ENCODE measurements at regions not wholly inside any gene's neighbourhood (a gene's known extent, or its start where the extent isn't known, plus 50 kb on each side); places are given as distances from the start of the nearest gene placed in this dataset.

- H3K27ac Mint-ChIP-seq = no peak overlapping the region
- H3K4me1 Mint-ChIP-seq = no peaks in the 10 kb centered on the region
- TF ChIP-seq CTCF (IDR thresholded peaks at IDR 0.05; ENCODE audit: unreplicated experiment in 3 of 3) = no peak
- no peak overlapping the region for H3K4me3 Mint-ChIP-seq
- H3K27me3 Mint-ChIP-seq (ENCODE audit: low read depth) = no peaks in the 10 kb centered on the region
- H3K36me3 Mint-ChIP-seq (ENCODE audit: low read depth) = no peaks in the 10 kb centered on the region
- no peaks in the 10 kb centered on the region for H3K9me3 Mint-ChIP-seq
Measured at GRCh38 chr2:122883849-122884248, 1128.4 kb downstream of the TSN start.

- no peaks in the 10 kb centered on the region for H3K36me3 Mint-ChIP-seq (ENCODE audit: low read depth)
- no peaks in the 10 kb centered on the region for H3K9me3 Mint-ChIP-seq
- H3K4me1 Mint-ChIP-seq = no peaks in the 10 kb centered on the region
- H3K27me3 Mint-ChIP-seq (ENCODE audit: low read depth) = no peaks in the 10 kb centered on the region
- TF ChIP-seq CTCF (IDR thresholded peaks at IDR 0.05; ENCODE audit: unreplicated experiment in 3 of 3) = no peak
- H3K4me3 Mint-ChIP-seq = no peak overlapping the region
- no peak overlapping the region for H3K27ac Mint-ChIP-seq
Measured at GRCh38 chr2:122884889-122885288, 1129.4 kb downstream of the TSN start.

- no peak for TF ChIP-seq CTCF (IDR thresholded peaks at IDR 0.05; ENCODE audit: unreplicated experiment in 3 of 3)
- no peaks in the 10 kb centered on the region for H3K27me3 Mint-ChIP-seq (ENCODE audit: low read depth)
- H3K4me1 Mint-ChIP-seq = no peaks in the 10 kb centered on the region
Measured at GRCh38 chr2:122885436-122885835, 1130.0 kb downstream of the TSN start.

GRCh38 chr2:122886479-122887145 lies 1131.2 kb downstream of the TSN start:
- H3K27me3 Mint-ChIP-seq (ENCODE audit: low read depth) = no peaks in the 10 kb centered on the region
- H3K9me3 Mint-ChIP-seq = peaks cover 4% of the 10 kb centered on the region
- H3K4me1 Mint-ChIP-seq = no peaks in the 10 kb centered on the region
- no peak overlapping the region for H3K27ac Mint-ChIP-seq
- no peak for TF ChIP-seq CTCF (IDR thresholded peaks at IDR 0.05; ENCODE audit: unreplicated experiment in 3 of 3)
- H3K36me3 Mint-ChIP-seq (ENCODE audit: low read depth) = no peaks in the 10 kb centered on the region
- no peak overlapping the region for H3K4me3 Mint-ChIP-seq

More at GRCh38 chr2:122885436-122885835, 1130.0 kb downstream of the TSN start:
- no peaks in the 10 kb centered on the region for H3K9me3 Mint-ChIP-seq
- H3K27ac Mint-ChIP-seq = no peak overlapping the region
- H3K4me3 Mint-ChIP-seq = no peak overlapping the region
- no peaks in the 10 kb centered on the region for H3K36me3 Mint-ChIP-seq (ENCODE audit: low read depth)

GRCh38 chr2:122899614-122900013 lies 1125.5 kb upstream of the CNTNAP5 start:
- H3K36me3 Mint-ChIP-seq (ENCODE audit: low read depth) = no peaks in the 10 kb centered on the region
- H3K9me3 Mint-ChIP-seq = peaks cover 12% of the 10 kb centered on the region
- H3K27ac Mint-ChIP-seq = no peak overlapping the region
- H3K4me3 Mint-ChIP-seq = no peak overlapping the region
- TF ChIP-seq CTCF (IDR thresholded peaks at IDR 0.05; ENCODE audit: unreplicated experiment in 3 of 3) = no peak
- H3K4me1 Mint-ChIP-seq = no peaks in the 10 kb centered on the region
- no peaks in the 10 kb centered on the region for H3K27me3 Mint-ChIP-seq (ENCODE audit: low read depth)

- TF ChIP-seq CTCF (IDR thresholded peaks at IDR 0.05; ENCODE audit: unreplicated experiment in 3 of 3) = no peak
- H3K27ac Mint-ChIP-seq = peak overlapping the region; percentile 48 to 92 (median 81)
- peaks cover 20% of the 10 kb centered on the region for H3K4me1 Mint-ChIP-seq
- peaks cover 12% of the 10 kb centered on the region for H3K9me3 Mint-ChIP-seq
- H3K36me3 Mint-ChIP-seq (ENCODE audit: low read depth) = no peaks in the 10 kb centered on the region
- no peak overlapping the region for H3K4me3 Mint-ChIP-seq
- no peaks in the 10 kb centered on the region for H3K27me3 Mint-ChIP-seq (ENCODE audit: low read depth)
Measured at GRCh38 chr2:122905431-122905830, 1119.7 kb upstream of the CNTNAP5 start.
